Loucy (cell line): ENCODE measurements at regions not wholly inside any gene's neighbourhood (a gene's known extent, or its start where the extent isn't known, plus 50 kb on each side); places are given as distances from the start of the nearest gene placed in this dataset.

ENCODE experiments used
- CTCF ChIP-seq: fragments of 200-600 bp; sonication (generic); conservative IDR thresholded peaks from 2 replicates; pipeline ENCODE4 v1.5.1; 2014; ENCODE audit warnings: mild to moderate bottlenecking, antibody characterized with exemption, low read length
- EZH2phosphoT487 ChIP-seq: fragments of 200-600 bp; IDR thresholded peaks from 2 replicates; pipeline ENCODE4 v1.6.1; 2018; ENCODE audit warnings: antibody characterized with exemption, mild to moderate bottlenecking, moderate library complexity, borderline replicate concordance

- TF ChIP-seq CTCF, result no peak
- no peak for TF ChIP-seq EZH2phosphoT487
Measured at GRCh38 chr11:86741839-86742805, 58.2 kb upstream of the PRSS23 start.
